ENCODE measurements at regions not wholly inside any gene's neighbourhood (a gene's known extent, or its start where the extent isn't known, plus 50 kb on each side); places are given as distances from the start of the nearest gene placed in this dataset.
"Not testable (repeated sequence)": the region's sequence is repeated elsewhere in the genome, so short reads cannot be mapped to it uniquely, and the experiment has no call there.

DNA sequence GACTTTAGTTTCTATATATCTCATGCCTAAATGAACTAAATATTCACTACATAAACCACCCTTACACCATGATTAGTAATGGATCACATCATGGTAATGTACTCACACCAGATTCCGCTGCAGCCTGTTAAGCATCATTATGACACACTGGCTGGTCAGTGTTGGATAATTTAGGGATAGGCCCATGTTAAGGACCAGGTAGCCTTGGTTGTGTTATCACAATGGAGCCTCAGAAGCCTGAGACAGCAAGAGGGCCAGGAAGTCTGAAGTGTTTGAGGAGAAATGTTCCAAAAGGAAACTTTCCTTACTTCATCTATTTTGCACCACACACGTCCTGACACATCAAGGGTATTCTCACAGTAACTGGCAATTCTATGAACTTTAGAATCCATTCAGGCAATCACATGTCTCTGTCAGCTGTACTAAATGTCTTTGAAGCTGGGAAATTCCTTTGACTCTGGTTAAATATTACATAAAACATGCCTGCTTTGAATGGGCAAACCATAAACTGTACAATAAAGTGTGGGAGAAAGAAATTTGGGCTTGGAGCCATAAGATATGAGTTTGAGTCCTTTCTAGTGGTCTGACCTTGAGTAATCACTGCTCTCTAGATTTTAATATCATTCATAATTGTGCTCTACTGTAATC lies 105.3 kb upstream of the DPT start:
- no peaks in the 10 kb centered on the region for H3K79me2 ChIP-seq (ENCODE audit: insufficient read depth, low read length)
- no peaks in the 10 kb centered on the region for H3K36me3 ChIP-seq (ENCODE audit: insufficient read depth, low read length)
- H3K9me3 ChIP-seq (ENCODE audit: low read depth, low read length), result no peaks in the 10 kb centered on the region
- no peak overlapping the region for H2AFZ ChIP-seq (ENCODE audit: low read length)
- no peak for DNase-seq (ENCODE audit: insufficient read length, low spot score, missing footprints)
- no peaks in the 10 kb centered on the region for H3K27me3 ChIP-seq (ENCODE audit: insufficient read depth, low read length)
- H3K4me2 ChIP-seq (ENCODE audit: insufficient read depth, low read length), result no peak overlapping the region
- no peaks in the 10 kb centered on the region for H3K4me1 ChIP-seq (ENCODE audit: insufficient read depth, low read length)
- H3K4me3 ChIP-seq (ENCODE audit: insufficient read depth, low read length), result no peak overlapping the region
- TF ChIP-seq, protein P1, sequence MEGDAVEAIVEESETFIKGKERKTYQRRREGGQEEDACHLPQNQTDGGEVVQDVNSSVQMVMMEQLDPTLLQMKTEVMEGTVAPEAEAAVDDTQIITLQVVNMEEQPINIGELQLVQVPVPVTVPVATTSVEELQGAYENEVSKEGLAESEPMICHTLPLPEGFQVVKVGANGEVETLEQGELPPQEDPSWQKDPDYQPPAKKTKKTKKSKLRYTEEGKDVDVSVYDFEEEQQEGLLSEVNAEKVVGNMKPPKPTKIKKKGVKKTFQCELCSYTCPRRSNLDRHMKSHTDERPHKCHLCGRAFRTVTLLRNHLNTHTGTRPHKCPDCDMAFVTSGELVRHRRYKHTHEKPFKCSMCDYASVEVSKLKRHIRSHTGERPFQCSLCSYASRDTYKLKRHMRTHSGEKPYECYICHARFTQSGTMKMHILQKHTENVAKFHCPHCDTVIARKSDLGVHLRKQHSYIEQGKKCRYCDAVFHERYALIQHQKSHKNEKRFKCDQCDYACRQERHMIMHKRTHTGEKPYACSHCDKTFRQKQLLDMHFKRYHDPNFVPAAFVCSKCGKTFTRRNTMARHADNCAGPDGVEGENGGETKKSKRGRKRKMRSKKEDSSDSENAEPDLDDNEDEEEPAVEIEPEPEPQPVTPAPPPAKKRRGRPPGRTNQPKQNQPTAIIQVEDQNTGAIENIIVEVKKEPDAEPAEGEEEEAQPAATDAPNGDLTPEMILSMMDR (IDR thresholded peaks at IDR 0.05; ENCODE audit: extremely low read depth, low read depth, low read length), result no peak
- no peaks in the 10 kb centered on the region for H4K20me1 ChIP-seq (ENCODE audit: insufficient read depth, low read length)
- H3K27ac ChIP-seq (ENCODE audit: low read depth, low read length), result no peak overlapping the region

DNA sequence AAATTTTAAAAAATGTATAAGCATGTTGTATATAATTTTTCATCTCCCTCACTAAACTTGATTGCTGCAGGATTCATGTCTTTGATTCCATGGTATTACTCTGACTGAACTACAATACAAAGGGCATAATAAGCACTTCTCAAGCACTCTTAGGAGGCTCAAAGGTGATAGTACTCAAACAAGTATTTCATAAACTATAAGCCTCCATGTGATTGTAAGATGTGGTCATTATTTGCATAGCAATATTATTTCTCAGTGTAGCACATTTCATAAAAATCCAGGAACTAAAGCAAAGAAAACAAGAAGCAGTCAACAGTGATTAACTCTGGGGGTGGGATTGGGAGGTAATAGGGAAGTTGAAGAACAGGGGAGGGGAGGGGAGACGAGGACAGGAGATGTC lies 106.2 kb upstream of the DPT start:
- no peak for DNase-seq (ENCODE audit: insufficient read length, low spot score, missing footprints)
- H4K20me1 ChIP-seq (ENCODE audit: insufficient read depth, low read length), result no peaks in the 10 kb centered on the region

DNA sequence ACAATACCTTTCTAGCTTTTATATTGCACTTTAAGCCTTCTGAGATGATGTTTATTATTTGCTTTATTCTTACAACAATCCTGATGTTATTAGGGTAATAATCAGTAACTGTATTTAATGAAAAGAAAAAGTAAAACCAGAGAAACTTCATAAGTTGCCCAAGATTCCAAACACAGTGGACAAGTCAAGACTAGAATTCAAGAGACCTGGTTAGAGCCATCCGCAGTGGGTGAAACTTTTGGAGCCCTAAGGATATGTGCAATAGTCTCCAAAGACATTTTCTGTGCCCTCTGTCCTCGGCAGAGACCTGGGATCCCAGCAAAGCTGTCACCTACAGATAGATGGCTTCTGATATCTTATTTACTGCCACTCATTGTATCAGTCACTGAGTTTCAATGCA lies 106.8 kb upstream of the DPT start:
- H3K4me3 ChIP-seq (ENCODE audit: insufficient read depth, low read length), result no peak overlapping the region
- no peaks in the 10 kb centered on the region for H3K36me3 ChIP-seq (ENCODE audit: insufficient read depth, low read length)
- no peaks in the 10 kb centered on the region for H3K27me3 ChIP-seq (ENCODE audit: insufficient read depth, low read length)
- TF ChIP-seq, protein P1 (IDR thresholded peaks at IDR 0.05; ENCODE audit: extremely low read depth, low read depth, low read length), result no peak
- no peak overlapping the region for H3K27ac ChIP-seq (ENCODE audit: low read depth, low read length)
- H3K9me3 ChIP-seq (ENCODE audit: low read depth, low read length), result no peaks in the 10 kb centered on the region
- H3K4me2 ChIP-seq (ENCODE audit: insufficient read depth, low read length), result no peak overlapping the region
- no peak for DNase-seq (ENCODE audit: insufficient read length, low spot score, missing footprints)
- H3K4me1 ChIP-seq (ENCODE audit: insufficient read depth, low read length), result no peaks in the 10 kb centered on the region
- no peaks in the 10 kb centered on the region for H3K79me2 ChIP-seq (ENCODE audit: insufficient read depth, low read length)
- no peak overlapping the region for H2AFZ ChIP-seq (ENCODE audit: low read length)
- no peaks in the 10 kb centered on the region for H4K20me1 ChIP-seq (ENCODE audit: insufficient read depth, low read length)

More for the DNA sequence above, 106.2 kb upstream of the DPT start:
- TF ChIP-seq, protein P1 (IDR thresholded peaks at IDR 0.05; ENCODE audit: extremely low read depth, low read depth, low read length), result no peak
- Histone ChIP-seq H3K36me3 (ENCODE audit: insufficient read depth, low read length) (no peaks in the 10 kb centered on the region), H3K79me2 (ENCODE audit: insufficient read depth, low read length) (no peaks in the 10 kb centered on the region), H3K27ac (ENCODE audit: low read depth, low read length) (no peak overlapping the region), H3K4me3 (ENCODE audit: insufficient read depth, low read length) (no peak overlapping the region), H3K27me3 (ENCODE audit: insufficient read depth, low read length) (no peaks in the 10 kb centered on the region), H2AFZ (ENCODE audit: low read length) (no peak overlapping the region), H3K4me2 (ENCODE audit: insufficient read depth, low read length) (no peak overlapping the region), H3K9me3 (ENCODE audit: low read depth, low read length) (no peaks in the 10 kb centered on the region), H3K4me1 (ENCODE audit: insufficient read depth, low read length) (no peaks in the 10 kb centered on the region)

DNA sequence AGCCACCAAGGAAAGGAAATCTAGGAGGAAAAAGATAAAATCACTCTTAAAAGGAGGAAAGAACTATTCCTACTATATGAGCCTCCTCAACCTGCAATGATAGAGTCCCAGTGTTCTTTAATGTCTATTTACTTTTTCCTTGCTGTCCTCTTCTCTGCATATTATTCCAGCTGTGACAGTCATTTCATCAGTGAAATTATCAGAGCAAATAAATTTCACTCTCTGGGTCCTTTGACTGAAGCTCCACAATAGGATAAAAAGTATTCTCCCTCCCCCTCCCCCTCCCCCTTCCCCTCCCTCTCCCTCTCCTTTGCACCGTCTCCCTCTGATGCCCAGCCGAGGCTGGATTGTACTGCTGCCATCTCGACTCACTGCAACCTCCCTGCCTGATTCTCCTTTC lies 107.5 kb upstream of the DPT start:
- H3K4me2 ChIP-seq (ENCODE audit: insufficient read depth, low read length), result no peak overlapping the region
- no peaks in the 10 kb centered on the region for H4K20me1 ChIP-seq (ENCODE audit: insufficient read depth, low read length)
- no peaks in the 10 kb centered on the region for H3K36me3 ChIP-seq (ENCODE audit: insufficient read depth, low read length)
- TF ChIP-seq, protein P1 (IDR thresholded peaks at IDR 0.05; ENCODE audit: extremely low read depth, low read depth, low read length), result no peak
- no peak overlapping the region for H2AFZ ChIP-seq (ENCODE audit: low read length)
- no peaks in the 10 kb centered on the region for H3K79me2 ChIP-seq (ENCODE audit: insufficient read depth, low read length)
- H3K27ac ChIP-seq (ENCODE audit: low read depth, low read length), result no peak overlapping the region
- H3K9me3 ChIP-seq (ENCODE audit: low read depth, low read length), result no peaks in the 10 kb centered on the region
- H3K4me1 ChIP-seq (ENCODE audit: insufficient read depth, low read length), result no peaks in the 10 kb centered on the region
- no peaks in the 10 kb centered on the region for H3K27me3 ChIP-seq (ENCODE audit: insufficient read depth, low read length)
- DNase-seq (ENCODE audit: insufficient read length, low spot score, missing footprints), result no peak
- H3K4me3 ChIP-seq (ENCODE audit: insufficient read depth, low read length), result no peak overlapping the region

DNA sequence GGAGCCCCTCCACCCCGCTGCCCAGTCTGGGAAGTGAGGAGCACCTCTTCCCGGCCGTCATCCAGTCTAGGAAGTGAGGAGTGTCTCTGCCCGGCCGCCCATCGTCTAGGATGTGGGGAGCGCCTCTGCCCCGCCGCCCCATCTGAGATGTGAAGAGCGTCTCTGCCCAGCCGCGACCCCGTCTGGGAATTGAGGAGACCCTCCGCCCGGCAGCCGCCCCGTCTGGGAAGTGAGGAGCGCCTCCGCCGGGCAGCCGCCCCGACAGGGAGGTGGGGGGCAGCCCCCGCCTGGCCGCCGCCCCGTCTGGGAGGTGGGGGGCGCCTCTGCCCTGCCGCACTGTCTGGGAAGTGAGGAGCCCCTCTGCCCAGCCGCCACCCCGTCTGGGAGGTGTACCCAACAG lies 108.2 kb upstream of the DPT start:
- not testable (repeated sequence) for H3K4me1 ChIP-seq (ENCODE audit: insufficient read depth, low read length); H4K20me1 ChIP-seq (ENCODE audit: insufficient read depth, low read length); H2AFZ ChIP-seq (ENCODE audit: low read length); H3K27me3 ChIP-seq (ENCODE audit: insufficient read depth, low read length); H3K36me3 ChIP-seq (ENCODE audit: insufficient read depth, low read length); H3K27ac ChIP-seq (ENCODE audit: low read depth, low read length); DNase-seq (ENCODE audit: insufficient read length, low spot score, missing footprints); H3K4me2 ChIP-seq (ENCODE audit: insufficient read depth, low read length); H3K79me2 ChIP-seq (ENCODE audit: insufficient read depth, low read length); H3K9me3 ChIP-seq (ENCODE audit: low read depth, low read length); H3K4me3 ChIP-seq (ENCODE audit: insufficient read depth, low read length)

Data from osteoblast (primary cell).